ENCODE measurements at regions not wholly inside any gene's neighbourhood (a gene's known extent, or its start where the extent isn't known, plus 50 kb on each side); places are given as distances from the start of the nearest gene placed in this dataset.

GRCh38 chr11:95556342-95557163, 233.0 kb downstream of the FAM76B start:
- no peak for TF ChIP-seq CTCF (IDR thresholded peaks at IDR 0.05)
- TF ChIP-seq SOX15 (CRISPR knock-in tag; IDR thresholded peaks at IDR 0.05), result no peak
- no peak for TF ChIP-seq MAX (CRISPR knock-in tag; IDR thresholded peaks at IDR 0.05)
- TF ChIP-seq EMX1 (CRISPR knock-in tag; IDR thresholded peaks at IDR 0.05), result no peak
- TF ChIP-seq ATF3 (CRISPR knock-in tag; conservative IDR thresholded peaks at IDR 0.05), result no peak
- TF ChIP-seq MLX (CRISPR knock-in tag; IDR thresholded peaks at IDR 0.05), result no peak

All from WTC11 (cell line).